CD14-positive monocyte (primary cell): ENCODE measurements at regions not wholly inside any gene's neighbourhood (a gene's known extent, or its start where the extent isn't known, plus 50 kb on each side); places are given as distances from the start of the nearest gene placed in this dataset.

Experiments used
- DNase-seq, 3 donors: peaks; one replicate each; pipeline ENCODE4 v3.0.0-alpha.2; 2011 to 2022
- H2AFZ ChIP-seq: 2 replicates; pipeline ENCODE4 v1.6.0; 2012; ENCODE audit warnings: mild to moderate bottlenecking, low read depth, low read length, inconsistent platforms; ENCODE audit not compliant: insufficient read depth, poor library complexity, severe bottlenecking
- H3K27ac ChIP-seq, 2 donors: 1 replicate in 1 of 2; 2 replicates in 1 of 2; pipeline ENCODE4 v1.5.1; 2012 to 2013; ENCODE audit warnings: low read length in 2 of 2, control low read depth in 1 of 2, inconsistent platforms in 1 of 2, low read depth in 1 of 2, mild to moderate bottlenecking in 1 of 2
- H3K27me3 ChIP-seq, 2 donors: one replicate each; pipeline versions ENCODE4 v1.6.0 to v1.6.1; 2011 to 2013; ENCODE audit warnings: low read length in 2 of 2; ENCODE audit not compliant: control insufficient read depth in 2 of 2, insufficient read depth in 2 of 2
- H3K36me3 ChIP-seq, 2 donors: replicated peaks in 1 of 2; 1 replicate in 1 of 2; 2 replicates in 1 of 2; pipeline versions ENCODE4 v1.5.1 to v1.6.1; 2012 to 2013; ENCODE audit warnings: low read length in 2 of 2, control low read depth in 1 of 2, inconsistent platforms in 1 of 2, mild to moderate bottlenecking in 1 of 2; ENCODE audit not compliant: insufficient read depth in 2 of 2, control insufficient read depth in 1 of 2
- H3K4me1 ChIP-seq, 2 donors: 1 replicate in 1 of 2; 2 replicates in 1 of 2; pipeline versions ENCODE4 v1.5.1 to v1.6.1; 2012 to 2013; ENCODE audit warnings: low read length in 2 of 2, control low read depth in 1 of 2, inconsistent platforms in 1 of 2, mild to moderate bottlenecking in 1 of 2, moderate library complexity in 1 of 2; ENCODE audit not compliant: insufficient read depth in 2 of 2, control insufficient read depth in 1 of 2
- H3K4me2 ChIP-seq: replicated peaks from 2 replicates; pipeline ENCODE3; 2012; ENCODE audit warnings: low read length, moderate library complexity, mild to moderate bottlenecking; ENCODE audit not compliant: poor library complexity, severe bottlenecking; ENCODE audit errors: extremely low read depth
- H3K4me3 ChIP-seq, 3 experiments: fragments of 200-600 bp in 1 of 3; sonication (generic) in 1 of 3; replicated peaks in 1 of 3; 1 replicate in 2 of 3; 2 replicates in 1 of 3; pipeline ENCODE4 v1.5.1; 2011 to 2013; ENCODE audit warnings: low read length in 3 of 3, mild to moderate bottlenecking in 3 of 3, control low read depth in 2 of 3, low read depth in 2 of 3, inconsistent platforms in 1 of 3, moderate library complexity in 1 of 3
- H3K79me2 ChIP-seq: 2 replicates; pipeline ENCODE4 v1.6.0; 2012; ENCODE audit warnings: mild to moderate bottlenecking, control low read depth, inconsistent platforms, low read length, moderate library complexity; ENCODE audit not compliant: insufficient read depth
- H3K9ac ChIP-seq: 2 replicates; pipeline ENCODE4 v1.6.0; 2017; ENCODE audit warnings: low read length, mild to moderate bottlenecking; ENCODE audit not compliant: insufficient read depth, poor library complexity, severe bottlenecking
- H3K9me3 ChIP-seq, 2 donors: replicated peaks in 1 of 2; 1 replicate in 1 of 2; 2 replicates in 1 of 2; pipeline versions ENCODE4 v1.5.1 to v1.6.1; 2012 to 2013; ENCODE audit warnings: low read length in 2 of 2, control low read depth in 1 of 2; ENCODE audit not compliant: control insufficient read depth in 1 of 2, insufficient read depth in 1 of 2
- H4K20me1 ChIP-seq: 2 replicates; pipeline ENCODE4 v1.6.0; 2012; ENCODE audit warnings: mild to moderate bottlenecking, low read length, control low read depth, moderate library complexity; ENCODE audit not compliant: insufficient read depth
- H3K27ac Mint-ChIP-seq, 7 donors: one replicate each; pipeline ENCODE4 v1.8.0; 2020; ENCODE audit warnings: mild to moderate bottlenecking in 7 of 7, mixed read lengths in 7 of 7, moderate library complexity in 6 of 7, inconsistent platforms in 2 of 7
- H3K27me3 Mint-ChIP-seq, 3 donors: one replicate each; pipeline ENCODE4 v1.8.0; 2021 to 2022; ENCODE audit warnings: low read depth in 3 of 3, mild to moderate bottlenecking in 3 of 3, mixed read lengths in 3 of 3, moderate library complexity in 3 of 3, inconsistent platforms in 1 of 3
- H3K36me3 Mint-ChIP-seq, 2 donors: one replicate each; pipeline ENCODE4 v1.8.0; 2020; ENCODE audit warnings: mixed read lengths in 2 of 2, inconsistent platforms in 1 of 2, mild to moderate bottlenecking in 1 of 2
- H3K4me1 Mint-ChIP-seq: one replicate; pipeline ENCODE4 v1.8.0; 2020; ENCODE audit warnings: mild to moderate bottlenecking, mixed read lengths
- H3K4me3 Mint-ChIP-seq, 2 donors: one replicate each; pipeline ENCODE4 v1.8.0; 2020; ENCODE audit warnings: mild to moderate bottlenecking in 2 of 2, mixed read lengths in 2 of 2, moderate library complexity in 1 of 2
- H3K9me3 Mint-ChIP-seq, 7 donors: one replicate each; pipeline ENCODE4 v1.8.0; 2020 to 2022; ENCODE audit warnings: mixed read lengths in 7 of 7, mild to moderate bottlenecking in 6 of 7, moderate library complexity in 6 of 7, inconsistent platforms in 2 of 7
- whole genome bisulfite sequencing: methylation state at CpG from one replicate; pipeline ENCODE4 v1.1.5; 2013; ENCODE audit warnings: missing lambda C conversion rate; ENCODE audit not compliant: insufficient coverage; 5-methylcytosine and 5-hydroxymethylcytosine counted together
- intact Hi-C, 2 donors: fragments of 100-400 bp; cut with micrococcal nuclease; formaldehyde crosslinking; loops; one replicate each; pipeline versions ENCODE4 v1.15.0 to v1.15.1; 2023
- TF ChIP-seq, protein P1 (sequence below): fragments of 200-600 bp; IDR thresholded peaks from one replicate; pipeline ENCODE4 v1.8.0; 2022; ENCODE audit warnings: antibody characterized with exemption, mild to moderate bottlenecking

DNA sequence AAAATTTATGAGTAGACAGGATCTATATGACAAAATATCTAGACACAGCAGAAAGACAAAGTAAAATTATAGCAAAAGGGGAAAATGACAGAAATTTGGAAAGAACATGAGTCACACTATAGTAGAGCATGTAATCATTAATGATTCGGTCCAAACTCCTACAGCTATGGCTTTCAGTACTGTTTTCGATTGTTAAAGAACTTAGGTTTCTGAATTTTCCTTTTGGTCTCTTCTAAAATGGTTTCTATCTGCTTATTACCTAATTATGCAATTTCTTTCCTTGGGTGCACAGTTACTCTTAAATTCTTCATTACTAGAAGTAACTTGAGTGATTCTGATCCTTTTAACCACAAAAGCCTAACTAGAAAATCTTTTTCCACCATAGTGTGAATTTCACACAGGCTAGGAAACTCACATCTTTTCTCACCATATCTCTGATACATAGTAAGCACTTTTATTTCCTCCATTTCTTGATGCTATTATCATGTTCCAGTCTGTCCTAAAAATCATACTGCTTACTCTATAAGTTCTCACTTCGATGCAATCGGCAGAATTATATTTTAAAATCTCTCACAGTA lies 1101.4 kb downstream of the PCDH9 start:
- Histone ChIP-seq H3K9ac (no peak overlapping the region), H3K4me3 (no peak overlapping the region), H3K4me1 (no peaks in the 10 kb centered on the region), H3K36me3 (no peaks in the 10 kb centered on the region), H3K27me3 (no peaks in the 10 kb centered on the region), H3K27ac (no peak overlapping the region), H4K20me1 (no peaks in the 10 kb centered on the region), H2AFZ (no peak overlapping the region), H3K9me3 (peaks cover 0 to 4% of the 10 kb centered on the region in 2 donors), H3K79me2 (no peaks in the 10 kb centered on the region), H3K4me2 (no peak overlapping the region)
- H3K4me3 Mint-ChIP-seq, result no peak overlapping the region
- no peaks in the 10 kb centered on the region for H3K36me3 Mint-ChIP-seq
- H3K4me1 Mint-ChIP-seq, result no peaks in the 10 kb centered on the region
- intact Hi-C loops, result no loop called here
- DNase-seq, result no peak
- peaks cover 0 to 5% (median 2%) of the 10 kb centered on the region in 7 donors for H3K9me3 Mint-ChIP-seq
- peaks cover 0 to 2% (median 0%) of the 10 kb centered on the region in 3 donors for H3K27me3 Mint-ChIP-seq
- no peak overlapping the region for H3K27ac Mint-ChIP-seq
- TF ChIP-seq, protein P1, sequence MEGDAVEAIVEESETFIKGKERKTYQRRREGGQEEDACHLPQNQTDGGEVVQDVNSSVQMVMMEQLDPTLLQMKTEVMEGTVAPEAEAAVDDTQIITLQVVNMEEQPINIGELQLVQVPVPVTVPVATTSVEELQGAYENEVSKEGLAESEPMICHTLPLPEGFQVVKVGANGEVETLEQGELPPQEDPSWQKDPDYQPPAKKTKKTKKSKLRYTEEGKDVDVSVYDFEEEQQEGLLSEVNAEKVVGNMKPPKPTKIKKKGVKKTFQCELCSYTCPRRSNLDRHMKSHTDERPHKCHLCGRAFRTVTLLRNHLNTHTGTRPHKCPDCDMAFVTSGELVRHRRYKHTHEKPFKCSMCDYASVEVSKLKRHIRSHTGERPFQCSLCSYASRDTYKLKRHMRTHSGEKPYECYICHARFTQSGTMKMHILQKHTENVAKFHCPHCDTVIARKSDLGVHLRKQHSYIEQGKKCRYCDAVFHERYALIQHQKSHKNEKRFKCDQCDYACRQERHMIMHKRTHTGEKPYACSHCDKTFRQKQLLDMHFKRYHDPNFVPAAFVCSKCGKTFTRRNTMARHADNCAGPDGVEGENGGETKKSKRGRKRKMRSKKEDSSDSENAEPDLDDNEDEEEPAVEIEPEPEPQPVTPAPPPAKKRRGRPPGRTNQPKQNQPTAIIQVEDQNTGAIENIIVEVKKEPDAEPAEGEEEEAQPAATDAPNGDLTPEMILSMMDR, result no peak
- no CpG with 5 or more reads among the region's 4 CpGs for WGBS

DNA sequence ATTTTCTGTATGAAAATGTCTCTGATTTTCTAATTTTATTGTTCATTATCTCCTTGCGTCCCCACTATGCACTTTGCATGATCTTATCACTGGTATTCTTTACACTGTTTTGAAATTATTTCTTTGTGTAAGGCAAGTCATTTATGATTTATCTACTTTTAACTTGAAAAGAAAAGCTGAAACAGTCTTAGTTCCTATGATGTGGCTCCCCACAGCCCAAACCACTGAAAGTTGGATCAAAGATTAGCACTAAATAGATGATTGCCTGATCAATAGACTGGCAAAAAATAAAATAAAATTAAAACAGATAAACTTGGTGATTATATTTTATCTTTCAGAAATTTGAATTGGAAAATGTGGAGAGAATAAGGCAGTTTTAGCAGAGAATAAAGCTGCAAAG lies 1101.9 kb downstream of the PCDH9 start:
- Histone ChIP-seq H3K4me2 (no peak overlapping the region), H3K27me3 (no peaks in the 10 kb centered on the region), H3K36me3 (no peaks in the 10 kb centered on the region), H3K4me3 (no peak overlapping the region), H4K20me1 (no peaks in the 10 kb centered on the region), H3K9me3 (peaks cover 0 to 4% of the 10 kb centered on the region in 2 donors), H3K4me1 (no peaks in the 10 kb centered on the region), H2AFZ (no peak overlapping the region), H3K79me2 (no peaks in the 10 kb centered on the region), H3K27ac (no peak overlapping the region), H3K9ac (no peak overlapping the region)
- WGBS, result no CpG with 5 or more reads among the region's 1 CpG
- DNase-seq, result no peak
- Mint-ChIP-seq H3K4me3 (no peak overlapping the region), H3K27me3 (peaks cover 0 to 2% (median 0%) of the 10 kb centered on the region in 3 donors), H3K9me3 (peaks cover 0 to 7% (median 2%) of the 10 kb centered on the region in 7 donors), H3K4me1 (no peaks in the 10 kb centered on the region), H3K27ac (no peak overlapping the region), H3K36me3 (no peaks in the 10 kb centered on the region)
- TF ChIP-seq, protein P1, result no peak
- intact Hi-C loops, result no loop called here
